CD4-positive, alpha-beta memory T cell (primary cell): ENCODE measurements at regions not wholly inside any gene's neighbourhood (a gene's known extent, or its start where the extent isn't known, plus 50 kb on each side); places are given as distances from the start of the nearest gene placed in this dataset.

Experiments
- CTCF ChIA-PET: fragments of 350-600 bp; sonication (Branson Sonifier 250); formaldehyde crosslinking; loops from one replicate; lab custom pipeline; 2021; ENCODE audit warnings: inconsistent platforms; ENCODE audit not compliant: partially characterized antibody; lab: Charles Lee
- POLR2A ChIA-PET: fragments of 350-600 bp; sonication (Branson Sonifier 250); formaldehyde crosslinking; loops from one replicate; lab custom pipeline; 2021; ENCODE audit not compliant: partially characterized antibody; lab: Charles Lee
- DNase-seq, 5 donors: peaks; one replicate each; pipeline versions ENCODE4 v3.0.0 to v3.0.0-alpha.2; 2020 to 2022; ENCODE audit warnings: mixed read lengths in 1 of 5
- H3K27ac ChIP-seq: one replicate; pipeline ENCODE4 v1.7.0; 2013; ENCODE audit warnings: low read depth, low read length
- H3K27me3 ChIP-seq: 2 replicates; pipeline ENCODE4 v1.7.0; 2013; ENCODE audit warnings: mild to moderate bottlenecking, low read length, moderate library complexity; ENCODE audit not compliant: insufficient read depth
- H3K36me3 ChIP-seq: 2 replicates; pipeline ENCODE4 v1.7.0; 2013; ENCODE audit warnings: mild to moderate bottlenecking, low read length, moderate library complexity; ENCODE audit not compliant: insufficient read depth
- H3K4me1 ChIP-seq: 2 replicates; pipeline ENCODE4 v1.7.0; 2013; ENCODE audit warnings: mild to moderate bottlenecking, low read length, moderate library complexity; ENCODE audit not compliant: insufficient read depth
- H3K4me3 ChIP-seq, 2 donors: one replicate each; pipeline ENCODE4 v1.7.0; 2013; ENCODE audit warnings: low read length in 2 of 2, mild to moderate bottlenecking in 1 of 2
- H3K9me3 ChIP-seq, 2 donors: one replicate each; pipeline ENCODE4 v1.7.0; 2013; ENCODE audit warnings: low read length in 2 of 2, control low read depth in 1 of 2; ENCODE audit not compliant: control insufficient read depth in 1 of 2
- H3K27ac Mint-ChIP-seq, 7 donors: one replicate each; pipeline ENCODE4 v1.8.0; 2020 to 2021; ENCODE audit warnings: mixed read lengths in 7 of 7, mild to moderate bottlenecking in 6 of 7, inconsistent platforms in 3 of 7, moderate library complexity in 3 of 7
- H3K27me3 Mint-ChIP-seq, 2 donors: one replicate each; pipeline ENCODE4 v1.8.0; 2020 to 2021; ENCODE audit warnings: mixed read lengths in 2 of 2
- H3K36me3 Mint-ChIP-seq, 2 donors: one replicate each; pipeline ENCODE4 v1.8.0; 2020 to 2021; ENCODE audit warnings: mixed read lengths in 2 of 2, inconsistent platforms in 1 of 2, mild to moderate bottlenecking in 1 of 2
- H3K4me1 Mint-ChIP-seq, 4 donors: one replicate each; pipeline ENCODE4 v1.8.0; 2020 to 2021; ENCODE audit warnings: mixed read lengths in 4 of 4, mild to moderate bottlenecking in 1 of 4
- H3K4me3 Mint-ChIP-seq, 8 donors: one replicate each; pipeline ENCODE4 v1.8.0; 2020 to 2021; ENCODE audit warnings: mixed read lengths in 8 of 8, mild to moderate bottlenecking in 7 of 8, moderate library complexity in 6 of 8, inconsistent platforms in 3 of 8
- H3K9me3 Mint-ChIP-seq, 8 donors: one replicate each; pipeline ENCODE4 v1.8.0; 2020 to 2021; ENCODE audit warnings: mixed read lengths in 8 of 8, mild to moderate bottlenecking in 5 of 8, inconsistent platforms in 3 of 8, moderate library complexity in 1 of 8
- intact Hi-C: fragments of 100-400 bp; cut with micrococcal nuclease; formaldehyde crosslinking; loops from one replicate; pipeline ENCODE4 v1.15.1; 2023

DNA sequence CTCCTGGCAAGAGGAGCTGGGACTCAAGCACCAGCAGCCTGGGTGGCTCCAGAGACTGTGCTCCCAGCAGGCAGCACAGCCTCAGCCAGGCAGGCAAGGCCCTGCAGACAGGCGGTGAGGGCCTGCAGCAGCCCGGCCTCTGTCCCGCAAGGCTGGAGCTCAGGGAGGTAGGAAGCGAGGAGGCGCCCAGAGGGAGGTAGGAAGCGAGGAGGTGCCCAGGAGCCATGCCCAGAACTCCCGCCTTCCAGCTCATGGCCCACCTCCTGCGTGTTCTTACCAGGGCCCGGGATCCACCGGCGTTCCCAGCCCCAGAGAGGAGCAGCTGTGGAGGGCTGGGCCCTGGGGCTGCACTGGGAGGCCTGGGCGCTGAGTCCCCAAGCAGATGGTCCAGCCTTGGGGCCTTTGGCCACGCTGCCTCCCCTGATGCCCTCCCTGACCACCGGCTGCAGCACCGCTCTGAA, 133.1 kb downstream of the HMX1 start:
- Mint-ChIP-seq H3K36me3 (no peaks in the 10 kb centered on the region), H3K9me3 (peaks cover 0 to 9% (median 1%) of the 10 kb centered on the region in 8 donors), H3K4me3 (no peak overlapping the region), H3K27me3 (peaks cover 2 to 4% of the 10 kb centered on the region in 2 donors), H3K27ac (no peak overlapping the region), H3K4me1 (no peaks in the 10 kb centered on the region)
- Histone ChIP-seq H3K27me3 (no peaks in the 10 kb centered on the region), H3K36me3 (no peaks in the 10 kb centered on the region), H3K4me1 (no peaks in the 10 kb centered on the region), H3K27ac (no peak overlapping the region), H3K9me3 (no peaks in the 10 kb centered on the region), H3K4me3 (no peak overlapping the region)
- CTCF ChIA-PET, result no interaction called here
- POLR2A ChIA-PET, result no interaction called here
- intact Hi-C loops, result no loop called here
- no peak for DNase-seq

- Mint-ChIP-seq H3K27me3 (peaks cover under 1 to 2% of the 10 kb centered on the region in 2 donors), H3K4me1 (no peaks in the 10 kb centered on the region), H3K36me3 (no peaks in the 10 kb centered on the region), H3K27ac (no peak overlapping the region), H3K9me3 (peaks cover 0 to 12% (median 1%) of the 10 kb centered on the region in 8 donors), H3K4me3 (no peak overlapping the region)
- ChIA-PET POLR2A (no interaction called here), CTCF (no interaction called here)
- H3K4me1 ChIP-seq, result no peaks in the 10 kb centered on the region
- H3K27ac ChIP-seq, result no peak overlapping the region
- H3K36me3 ChIP-seq, result no peaks in the 10 kb centered on the region
- H3K4me3 ChIP-seq, result no peak overlapping the region
- intact Hi-C loops, result no loop called here
- no peak for DNase-seq
- no peaks in the 10 kb centered on the region for H3K9me3 ChIP-seq
- no peaks in the 10 kb centered on the region for H3K27me3 ChIP-seq
Measured at GRCh38 chr4:8737601-8738279, 133.9 kb downstream of the HMX1 start.

DNA sequence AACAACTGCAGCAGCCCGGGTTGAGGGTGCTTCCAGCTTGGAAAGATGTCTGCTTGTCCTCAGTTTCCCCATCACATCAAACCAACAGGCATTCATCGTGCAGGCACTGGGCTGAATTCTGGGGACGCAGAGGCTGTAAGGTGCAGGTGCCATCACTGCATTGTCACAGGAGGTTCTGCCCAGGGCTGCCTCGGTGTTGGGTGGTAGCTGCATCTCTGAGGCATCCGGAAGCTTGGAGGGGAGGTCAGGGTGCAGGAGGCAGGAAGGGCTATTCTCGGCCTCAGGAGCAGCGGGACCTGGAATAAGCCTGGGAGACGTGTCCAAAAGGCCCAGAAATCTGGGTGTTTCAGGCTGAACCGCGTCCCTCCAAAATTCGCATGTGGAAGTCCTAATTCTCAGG, 134.6 kb downstream of the HMX1 start:
- H3K27me3 Mint-ChIP-seq, result peaks cover 0 to 2% of the 10 kb centered on the region in 2 donors
- H3K27me3 ChIP-seq, result no peaks in the 10 kb centered on the region
- no peaks in the 10 kb centered on the region for H3K4me1 Mint-ChIP-seq
- no peaks in the 10 kb centered on the region for H3K36me3 ChIP-seq
- POLR2A ChIA-PET, result no interaction called here
- H3K4me3 Mint-ChIP-seq, result no peak overlapping the region
- intact Hi-C loops, result no loop called here
- peaks cover 0 to 12% (median 1%) of the 10 kb centered on the region in 8 donors for H3K9me3 Mint-ChIP-seq
- no peak overlapping the region for H3K27ac ChIP-seq
- no peak for DNase-seq
- CTCF ChIA-PET, result no interaction called here
- no peaks in the 10 kb centered on the region for H3K4me1 ChIP-seq
- no peaks in the 10 kb centered on the region for H3K36me3 Mint-ChIP-seq
- no peak overlapping the region for H3K27ac Mint-ChIP-seq
- H3K9me3 ChIP-seq, result no peaks in the 10 kb centered on the region
- H3K4me3 ChIP-seq, result no peak overlapping the region

DNA sequence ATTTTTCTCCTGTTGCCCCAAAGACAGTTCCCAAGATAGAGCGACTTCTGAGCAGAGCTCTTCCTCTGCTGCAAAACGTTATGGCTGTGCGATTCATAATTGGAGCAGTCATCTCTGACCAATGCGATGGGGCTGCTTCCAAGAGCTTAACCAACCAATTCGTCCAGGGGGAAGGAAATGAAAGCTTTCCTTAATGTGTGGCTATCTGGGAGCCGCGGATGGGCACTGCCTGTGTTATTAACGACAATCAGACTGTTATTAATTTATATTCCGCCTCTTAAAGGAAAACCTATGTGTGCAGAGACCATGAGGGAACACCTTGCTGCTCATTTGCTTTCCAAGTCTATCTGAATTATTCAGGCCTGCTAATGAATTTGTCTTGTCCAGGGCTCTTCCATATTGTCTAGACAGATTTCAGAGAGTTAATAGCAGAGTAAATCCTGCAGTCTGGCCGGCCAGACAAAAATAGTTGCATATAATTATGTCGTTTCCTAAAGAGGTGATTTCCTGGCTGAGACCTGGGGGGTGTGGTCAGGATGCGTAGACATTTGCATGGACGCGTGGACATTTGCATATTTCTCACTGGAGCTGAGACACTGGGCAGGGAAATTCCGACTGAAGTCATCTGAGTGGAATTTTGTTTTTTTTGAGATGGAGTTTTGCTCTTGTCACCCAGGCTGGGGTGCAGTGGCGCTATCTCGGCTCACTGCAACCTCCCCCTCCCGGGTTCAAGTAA, 135.4 kb downstream of the HMX1 start:
- Mint-ChIP-seq H3K27me3 (peaks cover 0 to under 1% of the 10 kb centered on the region in 2 donors), H3K9me3 (peaks cover 0 to 12% (median 1%) of the 10 kb centered on the region in 8 donors), H3K27ac (no peak overlapping the region), H3K36me3 (no peaks in the 10 kb centered on the region), H3K4me1 (no peaks in the 10 kb centered on the region), H3K4me3 (no peak overlapping the region)
- DNase-seq, result no peak
- Histone ChIP-seq H3K27me3 (no peaks in the 10 kb centered on the region), H3K9me3 (no peaks in the 10 kb centered on the region), H3K36me3 (no peaks in the 10 kb centered on the region), H3K4me1 (no peaks in the 10 kb centered on the region), H3K4me3 (no peak overlapping the region), H3K27ac (no peak overlapping the region)
- CTCF ChIA-PET, result no interaction called here
- intact Hi-C loops, result no loop called here
- POLR2A ChIA-PET, result no interaction called here

- POLR2A ChIA-PET, result no interaction called here
- intact Hi-C loops, result no loop called here
Measured at GRCh38 chr4:8735236-8736089, 136.2 kb downstream of the HMX1 start.

DNA sequence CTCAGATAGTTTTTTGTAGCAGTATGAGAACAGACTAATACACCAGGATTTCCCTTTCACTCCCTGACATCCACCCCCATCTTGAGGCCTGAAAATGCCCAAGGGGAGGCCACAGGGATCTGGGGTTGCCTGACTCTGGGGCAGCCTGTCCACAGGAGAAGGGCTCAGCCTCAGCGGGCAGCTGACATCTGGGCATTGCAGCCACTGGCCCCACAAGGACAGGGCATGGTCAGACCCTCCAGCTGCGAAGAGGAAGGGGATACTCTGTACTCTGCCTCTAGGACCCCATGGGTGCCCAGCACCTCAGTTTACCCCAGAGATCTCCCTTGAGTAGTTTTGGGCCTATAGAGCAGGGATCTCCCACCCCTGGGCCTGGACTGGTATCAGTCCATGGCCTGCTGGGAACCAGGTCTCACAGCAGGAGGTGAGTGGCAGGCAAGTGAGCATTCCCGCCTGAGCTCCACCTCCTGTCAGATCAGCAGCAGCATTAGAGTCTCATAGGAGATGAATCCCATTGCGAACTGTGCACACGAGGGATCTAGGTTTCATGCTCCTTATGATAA, 138.9 kb downstream of the HMX1 start:
- no peak for DNase-seq
- Histone ChIP-seq H3K27me3 (no peaks in the 10 kb centered on the region), H3K4me1 (no peaks in the 10 kb centered on the region), H3K9me3 (no peaks in the 10 kb centered on the region), H3K27ac (no peak overlapping the region), H3K36me3 (no peaks in the 10 kb centered on the region), H3K4me3 (no peak overlapping the region)
- ChIA-PET POLR2A (no interaction called here), CTCF (no interaction called here)
- Mint-ChIP-seq H3K4me1 (no peaks in the 10 kb centered on the region), H3K36me3 (no peaks in the 10 kb centered on the region), H3K4me3 (no peak overlapping the region), H3K27ac (no peak overlapping the region), H3K27me3 (no peaks in the 10 kb centered on the region), H3K9me3 (peaks cover 0 to 12% (median 1%) of the 10 kb centered on the region in 8 donors)
- intact Hi-C loops, result no loop called here

More at GRCh38 chr4:8735236-8736089, 136.2 kb downstream of the HMX1 start:
- Histone ChIP-seq H3K4me3 (no peak overlapping the region), H3K27ac (no peak overlapping the region), H3K36me3 (no peaks in the 10 kb centered on the region), H3K9me3 (no peaks in the 10 kb centered on the region), H3K27me3 (no peaks in the 10 kb centered on the region), H3K4me1 (no peaks in the 10 kb centered on the region)
- peaks cover 0 to 12% (median 1%) of the 10 kb centered on the region in 8 donors for H3K9me3 Mint-ChIP-seq
- CTCF ChIA-PET, result no interaction called here
- H3K27ac Mint-ChIP-seq, result no peak overlapping the region
- no peaks in the 10 kb centered on the region for H3K36me3 Mint-ChIP-seq
- H3K4me3 Mint-ChIP-seq, result no peak overlapping the region
- no peaks in the 10 kb centered on the region for H3K4me1 Mint-ChIP-seq
- no peak for DNase-seq
- no peaks in the 10 kb centered on the region for H3K27me3 Mint-ChIP-seq

GRCh38 chr4:8732092-8732491, 139.5 kb downstream of the CPZ start:
- H3K27me3 Mint-ChIP-seq, result peaks cover 0 to 3% of the 10 kb centered on the region in 2 donors
- POLR2A ChIA-PET, result no interaction called here
- no peaks in the 10 kb centered on the region for H3K4me1 ChIP-seq
- intact Hi-C loops, result no loop called here
- no peak overlapping the region for H3K4me3 ChIP-seq
- H3K9me3 ChIP-seq, result no peaks in the 10 kb centered on the region
- peaks cover 0 to 12% (median 1%) of the 10 kb centered on the region in 8 donors for H3K9me3 Mint-ChIP-seq
- no peak overlapping the region for H3K27ac ChIP-seq
- no peaks in the 10 kb centered on the region for H3K36me3 Mint-ChIP-seq
- CTCF ChIA-PET, result no interaction called here
- no peaks in the 10 kb centered on the region for H3K4me1 Mint-ChIP-seq
- H3K36me3 ChIP-seq, result no peaks in the 10 kb centered on the region
- H3K27me3 ChIP-seq, result no peaks in the 10 kb centered on the region
- no peak for DNase-seq
- no peak overlapping the region for H3K4me3 Mint-ChIP-seq
- no peak overlapping the region for H3K27ac Mint-ChIP-seq
